ENCODE measurements at regions not wholly inside any gene's neighbourhood (a gene's known extent, or its start where the extent isn't known, plus 50 kb on each side); places are given as distances from the start of the nearest gene placed in this dataset.
"Not testable (repeated sequence)": the region's sequence is repeated elsewhere in the genome, so short reads cannot be mapped to it uniquely, and the experiment has no call there.

DNA sequence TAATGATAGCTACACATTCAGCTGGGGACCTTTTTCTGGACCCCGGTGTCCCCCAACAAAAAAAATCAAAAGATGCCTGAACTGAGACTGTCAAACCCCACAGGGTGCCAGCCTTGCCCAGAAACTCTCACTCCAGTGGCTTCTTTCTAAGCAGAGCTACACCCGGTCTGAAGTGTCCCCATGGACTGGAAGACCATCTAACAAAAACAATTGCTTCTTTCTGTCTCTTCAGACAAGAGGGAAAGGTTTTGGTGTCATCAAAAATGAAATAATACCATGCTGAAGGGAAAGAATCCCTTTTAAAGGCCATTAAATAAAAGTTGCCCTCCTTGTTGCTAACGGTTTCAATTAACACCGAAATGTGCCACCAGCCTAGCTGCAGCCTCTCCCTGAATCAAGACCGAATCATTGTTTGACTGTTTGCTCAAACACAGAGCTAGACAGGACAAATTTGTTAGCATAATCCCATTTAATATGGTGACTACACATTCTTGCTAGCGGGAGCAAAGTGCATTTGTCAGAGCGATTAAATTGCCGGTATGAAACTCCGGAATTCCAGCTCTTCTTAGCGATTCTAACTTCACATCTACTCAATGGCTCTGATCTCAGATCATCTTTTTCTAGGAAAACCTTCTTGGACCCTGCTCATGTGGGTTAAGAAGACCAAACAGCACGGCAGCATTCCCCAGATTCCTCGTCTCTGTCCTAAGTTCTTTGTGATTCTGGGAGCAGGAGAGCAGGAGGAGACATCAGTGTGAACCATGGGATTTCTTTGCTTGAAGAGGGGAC, 397.5 kb upstream of the PRKCQ start:
- DNase-seq: no peak

- no peak for DNase-seq
Observed at GRCh38 chr10:6973899-6974298, 393.8 kb upstream of the PRKCQ start.

DNA sequence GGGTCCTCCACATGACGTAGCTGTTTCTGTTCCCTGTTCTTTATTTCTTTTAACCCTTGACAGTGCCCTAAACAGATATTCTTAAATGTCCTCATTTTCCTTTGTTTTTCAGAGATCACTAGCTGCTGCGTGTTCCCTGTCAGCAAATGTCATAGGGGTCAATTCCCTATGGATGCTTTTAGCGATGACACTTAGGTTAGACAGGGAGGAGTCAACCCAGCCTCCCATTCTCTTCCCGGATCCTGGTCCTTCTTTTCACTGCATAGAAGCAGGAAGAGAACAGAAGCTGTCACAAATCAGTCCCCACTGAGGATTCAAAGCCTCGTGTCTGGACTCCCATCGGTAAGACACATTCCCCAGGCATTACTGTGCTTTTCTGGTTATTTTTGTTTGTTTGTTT, 392.1 kb upstream of the PRKCQ start:
- DNase-seq: no peak

DNA sequence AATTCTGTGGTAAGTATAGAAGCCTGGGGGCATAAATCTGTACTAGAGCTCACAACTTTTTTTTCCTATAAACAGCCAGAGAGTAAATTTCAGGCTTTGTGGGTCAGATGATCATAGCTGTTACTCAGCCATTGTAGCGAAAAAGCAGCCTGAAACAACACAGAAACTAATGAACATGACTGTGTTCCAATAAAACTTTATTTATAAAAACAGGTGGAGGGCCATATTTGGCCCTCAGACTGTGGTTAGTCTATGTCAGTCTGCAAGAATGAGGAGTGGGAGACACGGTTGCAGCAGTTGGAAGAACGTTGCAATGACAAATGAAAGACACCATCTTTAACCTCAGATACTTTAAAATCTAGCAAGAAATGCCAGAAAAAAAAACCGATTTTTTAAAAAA, 389.6 kb upstream of the PRKCQ start:
- no peak for DNase-seq

DNA sequence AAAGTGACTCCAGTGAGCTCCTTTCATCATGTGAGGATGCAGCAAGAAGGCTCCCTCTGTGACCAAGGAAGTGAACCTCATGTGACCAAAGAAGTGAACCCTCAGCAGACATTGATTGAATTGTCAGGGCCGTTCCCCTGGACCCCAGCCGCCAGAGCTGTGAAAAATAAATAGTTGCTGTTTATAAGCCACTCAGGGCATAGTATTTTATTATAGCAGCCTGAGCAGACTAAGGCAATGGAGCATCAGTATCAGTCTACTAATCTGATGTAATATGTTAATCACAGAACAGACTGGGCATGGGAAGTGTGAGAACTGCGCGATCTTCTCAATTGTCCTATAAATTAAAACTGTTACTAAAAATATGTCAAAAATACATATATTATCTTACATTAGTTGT, 384.5 kb upstream of the PRKCQ start:
- no peak for DNase-seq

GRCh38 chr10:6962576-6962975, 382.5 kb upstream of the PRKCQ start:
- no peak for DNase-seq

DNA sequence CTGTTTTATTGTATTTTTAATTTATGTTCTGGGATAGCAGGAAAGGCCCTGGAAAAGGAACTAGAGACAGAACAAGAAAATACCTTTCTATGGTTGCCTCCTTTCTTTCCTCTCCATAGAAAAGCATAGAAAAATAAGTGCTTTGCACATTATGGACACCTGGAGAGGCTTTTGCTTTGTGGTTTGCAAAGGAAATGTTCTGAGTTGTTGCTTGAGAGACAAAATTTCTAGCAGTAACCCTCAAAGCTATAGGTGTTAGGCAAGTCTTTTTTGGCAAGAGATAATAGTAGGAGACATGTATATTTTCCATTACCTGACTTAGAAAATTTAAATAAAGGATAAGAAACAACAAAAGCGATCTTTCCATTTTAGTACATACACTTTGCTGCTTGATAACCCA, 378.6 kb upstream of the PRKCQ start:
- DNase-seq: no peak

DNA sequence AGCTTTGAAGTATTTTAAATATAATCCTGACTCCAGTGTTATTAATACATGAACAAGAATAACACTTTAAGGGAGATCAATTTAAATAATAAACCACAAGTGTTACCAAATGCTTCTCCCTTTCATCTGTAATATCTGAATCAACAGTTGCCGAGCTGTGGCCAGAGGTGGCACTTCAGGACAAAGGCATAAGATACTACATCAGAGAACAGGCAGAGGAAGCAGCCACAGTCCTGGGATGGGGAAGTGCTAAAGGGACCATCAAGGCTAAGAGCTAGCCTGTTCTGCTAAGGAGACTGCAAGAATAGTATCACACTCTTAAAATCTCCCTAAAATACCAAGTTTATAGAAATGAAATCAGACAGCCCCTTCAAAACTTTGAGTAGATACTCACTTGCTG, 378.2 kb upstream of the PRKCQ start:
- DNase-seq: no peak

GRCh38 chr10:6957851-6958250, 377.8 kb upstream of the PRKCQ start:
- no peak for DNase-seq

DNA sequence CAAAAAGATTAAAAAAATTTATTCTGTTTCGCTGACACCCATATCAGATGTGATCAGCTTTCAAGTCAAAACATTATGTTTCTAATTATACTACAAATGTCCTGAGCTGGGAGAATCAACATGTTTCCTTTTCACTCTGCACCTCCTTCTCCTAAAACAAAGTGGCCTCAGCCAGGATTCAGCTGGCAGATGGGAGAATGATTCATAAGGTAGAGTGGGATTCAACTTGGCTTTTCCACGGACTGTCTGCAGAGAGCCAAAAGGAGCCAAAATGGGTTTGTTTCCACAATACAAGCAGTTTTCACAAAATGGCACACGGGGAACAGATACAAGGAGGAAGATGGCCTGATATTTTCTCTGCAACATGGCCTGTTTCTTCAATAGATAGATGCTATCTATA, 376.5 kb upstream of the PRKCQ start:
- DNase-seq: no peak

GRCh38 chr10:6953271-6953801, 373.3 kb upstream of the PRKCQ start:
- DNase-seq: no peak

- DNase-seq: no peak
Observed at GRCh38 chr10:6951732-6952131, 371.7 kb upstream of the PRKCQ start.

DNA sequence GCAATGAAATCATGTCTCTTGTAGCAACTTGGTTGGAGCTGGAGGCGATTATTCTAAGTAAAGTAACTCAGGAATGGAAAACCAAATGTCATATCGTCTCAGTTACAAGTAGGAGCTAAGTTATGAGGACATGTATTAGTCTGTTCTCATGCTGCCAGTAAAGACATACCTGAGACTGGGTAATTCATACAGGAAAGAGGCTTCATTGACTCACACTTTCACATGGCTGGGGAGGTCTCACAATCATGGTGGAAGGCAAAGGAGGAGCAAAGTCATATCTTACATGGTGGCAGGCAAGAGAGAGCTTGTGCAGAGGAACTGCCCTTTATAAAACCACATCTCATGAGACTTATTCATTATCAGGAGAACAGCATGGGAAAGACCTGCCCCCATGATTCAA, 370.1 kb upstream of the PRKCQ start:
- no peak for DNase-seq

- no peak for DNase-seq
Observed at GRCh38 chr10:6944436-6944835, 364.4 kb upstream of the PRKCQ start.

- DNase-seq: no peak
Observed at GRCh38 chr10:6938384-6938783, 358.3 kb upstream of the PRKCQ start.

DNA sequence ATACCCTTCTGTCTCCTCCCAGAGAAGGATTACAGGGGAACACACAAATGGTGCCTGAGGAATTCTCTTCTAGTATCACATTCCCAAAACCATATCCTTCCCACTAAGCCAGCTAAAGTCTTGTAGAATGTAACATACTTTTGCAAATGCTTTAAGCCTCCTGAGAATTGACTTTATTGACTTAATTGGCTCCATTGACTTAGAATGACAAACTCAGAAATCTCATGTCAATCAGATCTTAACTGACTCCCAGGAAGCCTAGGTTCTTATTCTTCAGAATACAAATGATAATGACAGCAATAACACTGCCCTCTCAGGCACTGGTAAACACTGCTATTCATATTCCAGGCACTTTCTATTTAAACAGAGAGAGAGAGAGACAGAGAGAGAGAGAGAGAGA, 356.9 kb upstream of the PRKCQ start:
- DNase-seq: no peak

GRCh38 chr10:6929148-6929830, 349.2 kb upstream of the PRKCQ start:
- no peak for DNase-seq

DNA sequence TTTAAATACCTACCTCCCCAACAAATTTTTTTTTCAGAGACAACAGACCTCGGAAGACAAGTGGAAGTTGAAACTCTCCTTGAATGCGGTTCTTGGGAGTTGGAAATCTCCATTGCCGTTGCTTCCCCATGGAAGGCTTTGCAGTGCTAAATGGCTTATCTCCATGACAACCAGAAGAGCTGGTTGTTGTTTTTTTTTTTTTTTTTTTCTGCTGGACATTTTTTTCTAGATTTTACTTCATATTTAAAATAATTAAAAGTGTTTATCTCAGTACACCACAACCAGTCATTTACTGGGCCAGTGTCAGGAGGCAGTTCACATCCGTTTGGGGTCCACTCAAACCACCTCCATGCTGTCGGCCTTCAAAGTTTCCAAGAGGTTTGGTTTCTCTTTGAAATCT, 348.5 kb upstream of the PRKCQ start:
- no peak for DNase-seq

DNA sequence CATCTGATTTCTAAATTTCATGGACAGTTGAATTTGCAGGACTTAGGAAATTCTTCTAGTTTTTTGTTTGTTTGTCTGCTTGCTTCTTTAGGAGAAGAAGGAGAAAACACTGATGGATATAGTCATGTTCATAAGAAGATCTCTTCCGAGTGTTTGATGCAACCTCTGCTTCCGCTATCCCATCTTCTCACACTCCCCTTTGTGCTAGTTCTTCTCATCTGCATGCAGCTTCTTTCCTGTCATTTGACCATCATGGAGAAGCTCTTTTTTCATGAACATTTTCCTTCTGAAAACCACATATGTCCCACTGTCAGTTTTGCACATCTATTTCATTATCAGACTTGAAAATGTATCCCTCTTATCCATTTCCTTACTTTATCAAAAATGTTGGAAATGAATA, 346.9 kb upstream of the PRKCQ start:
- no peak for DNase-seq

DNA sequence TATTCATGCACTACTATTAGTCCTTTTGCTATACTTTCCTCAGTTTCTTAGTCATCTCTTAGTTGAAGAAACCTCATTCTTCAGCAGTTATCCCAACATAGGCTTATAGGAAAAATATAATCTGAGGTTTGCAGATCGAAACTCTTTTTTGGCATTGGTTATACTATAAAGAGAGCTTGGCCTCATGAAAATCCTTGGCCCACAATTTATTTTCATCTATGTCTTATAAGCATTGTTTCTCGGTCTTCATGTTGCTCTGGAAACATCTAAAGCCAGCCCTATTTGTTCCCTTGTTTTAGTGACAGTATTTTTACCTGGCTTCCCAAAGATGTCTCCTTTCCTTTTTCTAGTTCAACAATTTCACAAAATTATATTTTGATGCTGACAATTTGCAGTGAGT, 345.1 kb upstream of the PRKCQ start:
- DNase-seq: no peak

- no peak for DNase-seq
Observed at GRCh38 chr10:6924166-6924565, 344.1 kb upstream of the PRKCQ start.

DNA sequence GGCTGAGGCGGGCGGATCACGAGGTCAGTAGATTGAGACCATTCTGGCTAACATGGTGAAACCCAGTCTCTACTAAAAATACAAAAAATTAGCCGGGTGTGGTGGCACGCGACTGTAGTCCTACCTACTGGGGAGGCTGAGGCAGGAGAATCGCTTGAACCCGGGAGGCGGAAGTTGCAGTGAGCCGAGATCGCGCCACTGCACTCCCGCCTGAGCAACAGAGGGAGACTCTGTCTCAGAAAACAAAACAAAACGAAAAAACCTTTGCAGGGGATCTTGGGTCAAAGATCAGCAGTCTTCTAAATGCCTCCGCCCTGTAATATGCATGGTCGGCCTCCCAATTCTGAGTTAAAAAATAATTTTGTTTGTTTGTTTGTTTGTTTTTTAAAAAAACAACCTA, 340.9 kb upstream of the PRKCQ start:
- DNase-seq: not testable (repeated sequence)

DNA sequence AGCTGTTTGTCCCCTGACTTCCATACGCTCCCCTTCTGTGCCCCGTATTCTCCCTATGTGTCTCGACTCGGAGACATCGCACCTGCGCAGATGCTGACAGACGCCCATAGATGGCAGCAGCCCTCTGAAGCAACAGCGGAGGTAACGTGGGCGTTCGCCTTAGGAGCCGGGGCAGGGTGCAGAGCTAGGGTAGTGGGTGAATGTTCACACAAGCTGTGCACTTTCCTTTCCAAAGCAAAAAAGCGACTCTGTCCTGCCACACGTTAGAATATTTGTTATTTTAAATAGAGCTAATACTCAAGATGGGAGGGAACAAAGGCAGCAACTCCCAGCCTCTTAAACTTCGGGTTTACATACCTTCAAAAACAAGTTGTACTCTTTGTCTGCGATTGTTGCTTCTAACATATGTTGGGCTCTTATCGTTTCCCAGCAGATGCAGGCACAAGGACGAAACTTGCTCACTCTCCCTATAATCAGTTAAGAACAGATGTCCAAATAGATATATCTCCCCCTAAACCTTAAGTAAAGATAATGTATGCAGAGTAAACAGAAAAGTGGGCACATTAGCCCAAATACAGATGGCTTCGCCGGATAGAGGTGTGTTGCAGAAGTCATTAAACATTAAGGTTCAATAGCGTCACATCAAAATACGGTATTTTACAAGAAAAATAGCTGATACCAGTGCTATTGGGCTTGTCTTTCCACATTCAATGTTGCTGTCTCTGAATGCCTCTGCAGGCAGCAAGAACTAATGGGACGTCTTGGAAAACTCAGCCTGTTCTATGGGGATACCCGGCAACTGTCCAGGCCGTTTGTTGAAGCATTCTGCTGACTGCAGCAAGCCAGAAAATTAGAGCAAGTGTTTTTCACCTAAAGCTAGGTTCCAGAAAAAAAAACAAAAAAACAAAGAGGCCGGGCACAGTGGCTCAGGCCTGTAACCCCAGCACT, 340.3 kb upstream of the PRKCQ start:
- DNase-seq: peak; percentile 55
